ENCODE measurements at regions not wholly inside any gene's neighbourhood (a gene's known extent, or its start where the extent isn't known, plus 50 kb on each side); places are given as distances from the start of the nearest gene placed in this dataset.

- H3K36me3 ChIP-seq (replicated peaks): no peaks in the 10 kb centered on the region
- H3K27ac ChIP-seq: no peak overlapping the region
- no peak for TF ChIP-seq CTCF (IDR thresholded peaks at IDR 0.05; ENCODE audit: low read depth, low read length, missing control alignments)
- no peak overlapping the region for H3K4me3 ChIP-seq (ENCODE audit: low read depth, low read length)
- H3K27me3 ChIP-seq (replicated peaks): no peaks in the 10 kb centered on the region
- in situ Hi-C loops (cut with HindIII; ENCODE audit: low pct_ligation_motif_present, low sequenced_read_pairs): no loop called here
- DNase-seq: no peak
Measured at GRCh38 chr18:64245126-64245861, 96.4 kb upstream of the LINC00305 start.

- Histone ChIP-seq H3K36me3 (replicated peaks) (no peaks in the 10 kb centered on the region), H3K4me3 (ENCODE audit: low read depth, low read length) (no peak overlapping the region), H3K27ac (no peak overlapping the region), H3K27me3 (replicated peaks) (no peaks in the 10 kb centered on the region)
- no peak for TF ChIP-seq CTCF (IDR thresholded peaks at IDR 0.05; ENCODE audit: low read depth, low read length, missing control alignments)
- no peak for DNase-seq
- in situ Hi-C loops (cut with HindIII; ENCODE audit: low pct_ligation_motif_present, low sequenced_read_pairs): no loop called here
Measured at GRCh38 chr18:64244571-64244970, 95.7 kb upstream of the LINC00305 start.

GRCh38 chr18:64240316-64240715 lies 91.4 kb upstream of the LINC00305 start:
- H3K27me3 ChIP-seq (replicated peaks): no peaks in the 10 kb centered on the region

GRCh38 chr18:64238076-64238475 lies 89.2 kb upstream of the LINC00305 start:
- H3K36me3 ChIP-seq (replicated peaks): no peaks in the 10 kb centered on the region
- no peaks in the 10 kb centered on the region for H3K27me3 ChIP-seq (replicated peaks)
- no peak overlapping the region for H3K27ac ChIP-seq
- no peak for DNase-seq
- TF ChIP-seq CTCF (IDR thresholded peaks at IDR 0.05; ENCODE audit: low read depth, low read length, missing control alignments): no peak
- no peak overlapping the region for H3K4me3 ChIP-seq (ENCODE audit: low read depth, low read length)
- in situ Hi-C loops (cut with HindIII; ENCODE audit: low pct_ligation_motif_present, low sequenced_read_pairs): no loop called here

More at GRCh38 chr18:64240316-64240715, 91.4 kb upstream of the LINC00305 start:
- H3K36me3 ChIP-seq (replicated peaks): no peaks in the 10 kb centered on the region
- TF ChIP-seq CTCF (IDR thresholded peaks at IDR 0.05; ENCODE audit: low read depth, low read length, missing control alignments): no peak
- in situ Hi-C loops (cut with HindIII; ENCODE audit: low pct_ligation_motif_present, low sequenced_read_pairs): no loop called here
- DNase-seq: no peak
- H3K4me3 ChIP-seq (ENCODE audit: low read depth, low read length): no peak overlapping the region
- H3K27ac ChIP-seq: no peak overlapping the region

GRCh38 chr18:64234321-64234720 lies 85.4 kb upstream of the LINC00305 start:
- no peak for TF ChIP-seq CTCF (IDR thresholded peaks at IDR 0.05; ENCODE audit: low read depth, low read length, missing control alignments)
- H3K36me3 ChIP-seq (replicated peaks): no peaks in the 10 kb centered on the region
- no peak overlapping the region for H3K4me3 ChIP-seq (ENCODE audit: low read depth, low read length)
- in situ Hi-C loops (cut with HindIII; ENCODE audit: low pct_ligation_motif_present, low sequenced_read_pairs): no loop called here
- DNase-seq: no peak
- no peaks in the 10 kb centered on the region for H3K27me3 ChIP-seq (replicated peaks)
- no peak overlapping the region for H3K27ac ChIP-seq

GRCh38 chr18:64233851-64234250 lies 85.0 kb upstream of the LINC00305 start:
- Histone ChIP-seq H3K27me3 (replicated peaks) (no peaks in the 10 kb centered on the region), H3K27ac (no peak overlapping the region), H3K36me3 (replicated peaks) (no peaks in the 10 kb centered on the region), H3K4me3 (ENCODE audit: low read depth, low read length) (no peak overlapping the region)
- no peak for DNase-seq
- in situ Hi-C loops (cut with HindIII; ENCODE audit: low pct_ligation_motif_present, low sequenced_read_pairs): no loop called here
- no peak for TF ChIP-seq CTCF (IDR thresholded peaks at IDR 0.05; ENCODE audit: low read depth, low read length, missing control alignments)

Data from brain microvascular endothelial cell (primary cell).